LNCaP clone FGC (cell line): ENCODE measurements at regions not wholly inside any gene's neighbourhood (a gene's known extent, or its start where the extent isn't known, plus 50 kb on each side); places are given as distances from the start of the nearest gene placed in this dataset.

Source experiments
- DNase-seq: peaks from one replicate; pipeline ENCODE4 v3.0.0-alpha.2; 2011; ENCODE audit warnings: low read depth
- H3K4me3 ChIP-seq: 2 replicates; pipeline ENCODE4 v1.5.1; 2011; ENCODE audit warnings: mild to moderate bottlenecking, low read depth, low read length, control low read depth
- CTCF ChIP-seq: IDR thresholded peaks from 2 replicates; pipeline ENCODE4 v1.5.1; 2012; ENCODE audit warnings: mild to moderate bottlenecking; ENCODE audit not compliant: control insufficient read depth, insufficient read depth; ENCODE audit errors: extremely low read depth

GRCh38 chr6:84332139-84333034, 104.9 kb upstream of the CEP162 start:
- H3K4me3 ChIP-seq: no peak overlapping the region
- no peak for DNase-seq
- no peak for TF ChIP-seq CTCF

GRCh38 chr6:84330325-84330724, 102.9 kb upstream of the CEP162 start:
- no peak for TF ChIP-seq CTCF
- no peak for DNase-seq
- H3K4me3 ChIP-seq: no peak overlapping the region

GRCh38 chr6:84329516-84329915, 102.1 kb upstream of the CEP162 start:
- no peak for DNase-seq
- TF ChIP-seq CTCF: no peak
- no peak overlapping the region for H3K4me3 ChIP-seq

GRCh38 chr6:84329077-84329476, 101.6 kb upstream of the CEP162 start:
- DNase-seq: no peak
- H3K4me3 ChIP-seq: no peak overlapping the region
- TF ChIP-seq CTCF: no peak

- DNase-seq: no peak
- TF ChIP-seq CTCF: no peak
- no peak overlapping the region for H3K4me3 ChIP-seq
These were observed 90.0 kb upstream of the CEP162 start for GRCh38 chr6:84317463-84317862.

- DNase-seq: no peak
- H3K4me3 ChIP-seq: no peak overlapping the region
- TF ChIP-seq CTCF: no peak
These were observed 87.0 kb upstream of the CEP162 start for GRCh38 chr6:84314377-84314898.
